Hematopoietic multipotent progenitor cell treated with erythropoietin and hydrocortisone succinate and interleukin-3 and kit ligand, for 6 days (in vitro differentiated cells): ENCODE measurements at regions not wholly inside any gene's neighbourhood (a gene's known extent, or its start where the extent isn't known, plus 50 kb on each side); places are given as distances from the start of the nearest gene placed in this dataset.

Source experiments
- DNase-seq: peaks from one replicate; pipeline ENCODE4 v3.0.0-alpha.2; 2015

DNA sequence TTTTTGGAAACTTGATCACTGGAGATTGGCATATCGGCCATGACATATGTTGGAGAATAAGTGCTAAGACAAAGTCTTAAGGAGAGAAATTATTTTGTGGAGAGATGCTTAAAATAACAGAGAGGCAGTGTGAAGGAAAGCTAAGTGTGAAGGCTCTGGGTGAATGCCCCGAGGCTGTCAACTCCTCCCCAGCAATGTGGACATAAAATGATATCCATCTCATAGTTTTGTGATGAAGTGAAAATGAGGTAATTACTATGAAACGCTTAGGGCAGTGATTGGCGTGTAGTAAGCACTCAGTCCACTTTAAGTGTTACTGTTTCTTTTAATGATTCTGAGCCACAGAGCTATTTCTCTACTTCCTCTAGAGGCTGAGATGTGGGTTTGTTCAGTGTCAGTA lies 195.8 kb upstream of the KLF12 start:
- no peak for DNase-seq

DNA sequence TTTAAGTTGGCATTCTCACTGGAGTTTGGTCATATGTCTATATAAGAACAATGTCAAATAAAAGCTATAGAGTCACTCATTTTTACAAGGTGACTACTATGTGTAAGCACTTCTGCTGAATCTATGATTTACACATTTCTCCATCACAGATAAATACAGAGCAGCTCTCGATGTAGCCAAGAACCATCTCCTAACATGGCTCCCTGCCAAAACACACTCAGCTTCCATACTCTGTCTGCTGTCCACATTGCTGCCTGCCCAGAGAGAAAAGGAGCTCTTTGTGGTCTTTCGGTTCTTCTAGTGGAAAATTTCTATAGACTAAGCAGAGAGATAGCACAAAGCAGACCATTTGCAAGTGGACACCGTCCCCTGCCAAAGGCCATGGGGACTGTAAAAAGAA lies 190.9 kb upstream of the KLF12 start:
- no peak for DNase-seq

GRCh38 chr13:74324338-74324737 lies 190.1 kb upstream of the KLF12 start:
- DNase-seq: no peak

GRCh38 chr13:74322562-74322961 lies 188.4 kb upstream of the KLF12 start:
- DNase-seq: no peak

- DNase-seq: no peak
Observed at GRCh38 chr13:74320282-74320681, 186.1 kb upstream of the KLF12 start.

DNA sequence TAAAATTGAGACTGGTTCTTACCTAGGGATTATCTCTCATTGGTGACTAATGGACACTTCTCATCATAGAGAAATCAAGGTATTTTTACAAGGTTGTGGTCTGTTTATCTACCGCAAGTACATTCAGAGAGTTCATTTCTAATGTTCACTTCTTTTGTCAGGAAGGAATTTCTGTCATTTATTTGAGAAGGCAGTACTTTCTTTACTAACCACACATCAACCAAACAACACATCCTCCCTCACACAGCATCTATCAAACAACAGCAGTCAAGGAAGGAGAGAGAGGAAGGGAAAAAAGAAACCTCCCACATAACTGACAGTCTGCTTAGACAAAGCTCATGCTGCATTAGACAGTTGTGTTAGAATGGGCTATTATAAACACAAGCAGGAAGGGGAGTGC lies 182.3 kb upstream of the KLF12 start:
- no peak for DNase-seq

GRCh38 chr13:74306496-74306895 lies 172.3 kb upstream of the KLF12 start:
- DNase-seq: no peak

GRCh38 chr13:74305876-74306275 lies 171.7 kb upstream of the KLF12 start:
- no peak for DNase-seq

- DNase-seq: no peak
Observed at GRCh38 chr13:74301258-74301935, 167.2 kb upstream of the KLF12 start.

- no peak for DNase-seq
Observed at GRCh38 chr13:74300162-74300561, 166.0 kb upstream of the KLF12 start.

GRCh38 chr13:74299721-74300120 lies 165.5 kb upstream of the KLF12 start:
- no peak for DNase-seq

DNA sequence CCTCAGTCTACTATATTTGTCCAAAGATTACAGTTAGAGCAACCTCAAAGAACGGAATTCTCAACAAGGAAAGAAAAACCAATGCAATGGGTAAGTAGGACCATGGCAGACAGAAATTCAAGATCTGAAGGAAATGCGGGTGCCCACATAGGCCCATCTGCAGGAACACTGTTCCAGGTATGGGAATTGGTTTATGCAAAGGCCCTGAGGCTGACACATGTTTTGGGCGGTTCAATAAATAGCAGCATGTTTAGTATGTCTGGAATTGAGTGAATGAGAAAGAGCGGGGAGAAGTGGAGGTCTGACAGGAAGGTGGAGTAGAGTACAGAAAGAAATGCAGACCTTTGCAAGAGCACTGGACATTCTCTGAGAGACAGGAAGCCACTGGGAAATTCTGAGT lies 164.7 kb upstream of the KLF12 start:
- no peak for DNase-seq

DNA sequence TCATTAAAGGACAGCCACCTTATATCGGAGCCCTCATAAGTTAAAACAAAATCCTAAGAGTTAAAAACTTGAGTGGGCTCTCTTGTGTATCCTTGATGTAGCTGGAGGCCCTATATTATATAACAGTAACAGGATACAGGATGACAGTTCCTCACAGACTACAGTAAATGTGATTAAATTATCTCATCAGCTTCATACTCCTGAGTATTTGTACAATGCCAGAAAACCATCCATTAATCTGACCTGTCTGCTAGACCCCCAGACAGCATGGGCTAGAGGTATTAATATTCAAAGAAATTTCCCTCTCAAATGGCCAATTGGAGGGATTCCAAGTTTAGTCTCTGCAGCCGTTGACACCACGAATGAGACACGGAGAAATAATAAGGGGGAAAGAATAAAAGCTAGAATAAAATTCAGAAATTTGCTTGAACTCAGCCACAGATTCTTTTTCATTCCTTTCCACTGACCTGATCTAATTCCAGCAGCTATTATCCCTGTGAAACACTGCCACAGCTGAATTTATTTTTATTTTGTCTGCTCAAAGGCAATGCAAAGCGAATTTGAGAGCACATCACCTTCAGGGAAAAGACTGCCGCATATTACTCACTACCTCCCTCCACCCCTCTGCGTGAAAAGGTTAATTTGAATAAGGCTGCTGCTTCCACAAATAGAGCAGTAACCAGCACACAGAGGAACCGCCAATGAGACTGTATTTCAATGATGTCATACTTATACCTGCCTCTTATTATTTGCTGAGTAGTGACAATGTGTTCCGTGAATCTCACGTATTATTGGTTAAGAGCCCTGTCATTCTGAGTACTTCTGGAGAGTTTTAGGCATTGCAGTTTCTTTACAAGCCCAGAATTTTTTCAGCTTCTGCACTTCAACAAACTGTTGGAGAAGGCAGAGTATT lies 155.9 kb upstream of the KLF12 start:
- peak; percentile 63 for DNase-seq

GRCh38 chr13:74289107-74289506 lies 154.9 kb upstream of the KLF12 start:
- no peak for DNase-seq

DNA sequence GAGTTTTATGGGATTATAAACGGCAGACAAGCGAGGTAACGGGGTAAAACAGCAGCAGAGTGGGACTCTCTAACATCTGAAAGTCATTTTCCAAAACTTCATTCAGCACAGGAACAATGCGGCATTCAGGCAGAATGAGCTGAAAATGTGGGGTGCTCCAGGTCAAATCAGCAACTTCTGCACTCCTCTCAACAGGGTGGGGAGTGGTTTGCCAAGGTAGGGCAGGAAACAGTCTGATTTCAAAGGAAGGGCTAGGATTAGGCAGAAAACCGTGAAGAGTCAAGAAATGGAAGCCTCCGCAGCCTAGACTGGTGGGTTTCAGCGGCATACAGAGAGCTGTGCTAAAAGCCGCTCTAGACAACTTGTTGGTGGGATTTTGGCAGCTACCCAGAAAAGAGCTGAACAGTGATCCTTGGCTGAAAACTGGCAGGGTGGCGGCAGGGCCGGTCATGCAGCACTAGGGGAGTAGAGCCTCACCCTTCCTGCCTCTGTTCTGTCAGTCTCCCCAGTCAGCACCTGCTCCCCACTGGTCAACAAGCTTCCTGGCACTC lies 154.2 kb upstream of the KLF12 start:
- DNase-seq: peak; percentile 28

DNA sequence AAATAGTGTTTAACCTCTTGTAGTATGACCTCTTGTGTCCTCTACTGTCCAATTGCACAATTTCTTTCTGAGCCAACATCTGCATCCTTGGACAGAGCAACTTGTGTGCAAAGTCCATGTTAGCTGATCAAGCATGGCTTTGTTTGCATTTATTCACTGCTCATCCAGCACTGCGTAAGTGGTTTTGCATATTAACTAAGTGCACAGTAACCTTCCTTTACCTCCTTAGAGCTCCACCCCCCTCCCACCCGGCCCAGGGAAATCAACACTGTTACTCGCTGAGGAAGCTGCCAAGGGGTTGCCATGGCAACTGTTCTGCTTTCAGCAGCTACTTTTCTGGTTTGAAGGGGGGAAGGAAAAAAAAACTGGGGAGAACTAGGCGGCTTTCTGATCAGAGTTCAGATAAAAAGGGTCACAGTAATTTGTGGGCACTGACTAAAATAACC lies 153.5 kb upstream of the KLF12 start:
- peak; percentile 74 for DNase-seq

DNA sequence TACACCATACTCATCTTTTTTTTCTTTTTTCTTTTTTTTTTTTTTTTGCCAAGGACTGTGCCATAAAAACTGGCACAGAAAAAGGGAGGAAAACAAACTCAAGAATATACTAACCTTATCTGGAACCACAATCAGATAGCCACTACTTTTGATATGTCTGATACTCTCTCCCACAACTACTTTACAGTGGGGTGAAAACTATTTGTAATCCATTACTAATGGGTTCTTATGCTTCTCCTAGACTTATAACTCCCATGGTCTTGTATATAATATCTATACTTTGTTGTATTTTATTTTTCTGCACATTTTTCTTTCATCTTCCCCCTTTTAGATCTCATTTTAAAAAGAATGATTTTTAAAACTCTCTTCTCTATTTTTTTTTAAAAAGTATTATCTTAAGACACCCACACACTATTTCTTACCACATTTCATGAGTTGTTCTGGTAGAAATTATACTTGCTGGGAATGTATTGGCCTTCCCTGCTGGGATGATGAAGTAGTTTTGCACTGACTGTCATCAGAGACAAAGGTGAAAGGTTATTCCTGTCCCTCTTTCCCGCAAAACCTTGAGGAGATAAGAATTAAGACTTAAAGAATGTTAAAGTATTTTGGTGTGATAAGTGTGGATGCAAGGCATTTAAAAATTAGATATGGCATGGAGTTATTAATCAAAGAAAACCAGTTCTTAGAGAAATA lies 146.7 kb upstream of the KLF12 start:
- no peak for DNase-seq

DNA sequence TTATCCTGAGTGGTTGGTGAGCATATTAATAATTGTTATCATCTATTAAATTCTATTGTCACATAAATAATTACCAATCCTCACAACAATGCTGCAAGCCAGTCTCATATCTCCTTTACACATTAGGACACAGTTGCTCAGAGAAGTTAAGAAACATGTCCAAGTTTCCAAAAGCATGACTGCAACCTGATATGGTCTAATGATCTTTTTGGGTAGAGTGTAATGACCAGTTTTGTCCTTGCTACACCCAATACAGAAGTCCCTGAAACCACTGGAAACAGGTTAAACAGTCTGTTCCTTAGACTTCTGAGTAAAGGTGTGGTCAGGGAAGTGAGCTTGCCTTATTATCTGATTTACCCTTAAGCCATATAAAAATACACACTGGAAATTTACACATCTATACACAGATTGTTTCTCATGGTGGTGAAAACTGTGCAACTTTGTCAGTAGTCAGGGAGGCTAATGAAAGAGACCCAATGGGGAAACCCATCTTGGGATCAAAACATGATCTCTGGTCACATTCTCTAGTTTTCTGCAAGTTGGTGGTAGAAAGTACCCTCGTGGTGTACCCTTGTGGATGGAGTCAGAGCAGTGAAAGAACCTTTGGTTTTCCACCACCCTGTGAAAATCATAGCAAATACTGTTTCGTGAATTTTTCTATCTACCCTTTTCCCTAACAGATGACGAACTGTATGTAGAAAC lies 146.0 kb upstream of the KLF12 start:
- no peak for DNase-seq

DNA sequence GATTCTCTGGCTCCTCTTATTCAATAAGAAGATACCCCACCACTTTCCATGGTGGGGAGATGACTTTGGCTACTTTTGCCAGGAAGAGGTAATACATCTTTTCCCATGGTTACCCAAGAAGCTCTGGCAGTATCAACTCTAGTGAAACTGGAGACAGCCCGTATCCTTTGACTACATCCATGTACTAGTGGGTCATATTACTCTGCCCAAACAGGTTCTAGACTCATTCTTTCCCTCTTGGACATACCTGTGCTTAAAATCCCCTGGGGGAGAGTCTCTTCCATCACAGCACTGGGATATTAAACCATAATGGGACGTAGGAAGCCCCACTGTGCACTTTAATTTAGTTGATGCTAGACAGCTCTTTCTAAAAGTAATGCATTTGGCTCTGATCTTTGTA lies 144.7 kb upstream of the KLF12 start:
- no peak for DNase-seq

DNA sequence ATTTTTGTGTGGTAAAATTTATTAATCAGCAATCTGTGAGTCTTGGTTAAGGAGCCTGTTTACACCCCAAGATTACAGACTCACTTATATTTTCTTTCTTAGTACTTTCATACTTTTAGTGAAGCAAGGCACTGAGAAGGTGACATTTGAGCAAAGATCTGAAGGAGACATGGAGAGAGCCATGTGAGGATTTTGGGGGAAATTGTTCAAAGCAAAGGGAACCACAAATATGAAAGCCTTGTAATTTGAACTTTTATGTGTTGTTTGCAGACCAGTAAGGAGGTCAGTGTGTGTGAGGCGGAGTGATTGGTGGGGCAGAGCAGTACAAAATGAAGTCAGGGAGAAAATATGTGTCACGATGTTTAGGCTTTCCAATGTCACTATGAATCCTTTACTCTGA lies 140.7 kb upstream of the KLF12 start:
- DNase-seq: no peak

DNA sequence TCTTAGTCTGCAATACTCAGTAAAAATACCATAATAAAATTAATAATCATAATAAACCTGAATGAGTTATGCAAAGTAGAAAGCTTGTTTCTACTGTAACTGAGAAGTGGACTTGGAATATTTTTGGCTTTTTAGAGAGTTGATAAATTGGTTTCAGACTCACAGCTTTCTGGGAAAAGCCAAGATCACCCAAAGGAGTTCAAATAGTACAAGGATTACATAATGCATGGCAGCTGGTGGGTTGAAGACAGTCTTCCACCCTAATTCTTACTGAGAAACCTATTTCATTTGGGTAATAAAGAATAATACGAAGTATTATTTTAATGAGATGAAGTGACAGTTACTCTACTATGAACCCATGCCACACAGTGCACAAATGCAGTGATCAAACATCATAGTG lies 139.4 kb upstream of the KLF12 start:
- no peak for DNase-seq

DNA sequence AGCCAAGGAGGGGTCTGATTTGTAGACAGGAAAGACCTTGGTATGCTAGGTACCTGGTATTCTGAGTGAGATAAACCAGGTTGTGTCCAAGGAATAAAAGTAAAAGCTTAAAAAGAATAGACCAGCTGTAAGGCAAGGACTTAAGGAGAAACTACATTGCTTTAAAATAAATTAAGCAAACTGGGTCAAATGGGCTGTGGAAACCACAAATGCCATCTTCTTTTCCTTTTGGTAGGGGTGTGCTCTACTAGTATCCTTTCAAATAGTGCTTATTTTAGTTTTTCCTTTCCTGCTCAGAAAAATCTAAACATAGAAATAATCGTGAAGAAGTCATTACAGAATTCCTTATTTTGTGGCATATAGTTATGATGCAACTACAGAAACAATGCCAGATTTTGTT lies 138.6 kb upstream of the KLF12 start:
- DNase-seq: no peak

DNA sequence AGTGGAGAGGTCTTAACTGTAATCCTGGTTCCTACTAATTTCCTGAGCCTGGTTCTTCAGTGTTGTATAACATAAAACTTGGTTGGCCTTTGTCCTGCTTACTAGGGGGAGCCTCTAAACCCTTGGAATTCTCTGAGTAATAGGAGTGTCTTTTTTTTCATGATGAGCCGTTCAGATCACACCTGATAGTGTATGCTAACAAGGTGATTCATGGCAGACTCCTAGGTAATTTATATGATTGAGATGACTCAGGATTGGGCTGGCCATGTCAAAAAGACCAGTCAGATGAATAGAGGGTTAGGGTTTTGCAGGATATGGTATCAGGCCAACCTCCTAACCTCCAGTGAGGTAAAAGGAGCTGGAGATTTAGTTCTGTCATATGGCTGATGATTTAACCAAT lies 135.8 kb upstream of the KLF12 start:
- DNase-seq: no peak
